ENCODE measurements at regions not wholly inside any gene's neighbourhood (a gene's known extent, or its start where the extent isn't known, plus 50 kb on each side); places are given as distances from the start of the nearest gene placed in this dataset.
A peak's percentile ranks its signal among the peaks of the same experiment; 100 is the strongest.
"Not testable (repeated sequence)": the region's sequence is repeated elsewhere in the genome, so short reads cannot be mapped to it uniquely, and the experiment has no call there.

DNA sequence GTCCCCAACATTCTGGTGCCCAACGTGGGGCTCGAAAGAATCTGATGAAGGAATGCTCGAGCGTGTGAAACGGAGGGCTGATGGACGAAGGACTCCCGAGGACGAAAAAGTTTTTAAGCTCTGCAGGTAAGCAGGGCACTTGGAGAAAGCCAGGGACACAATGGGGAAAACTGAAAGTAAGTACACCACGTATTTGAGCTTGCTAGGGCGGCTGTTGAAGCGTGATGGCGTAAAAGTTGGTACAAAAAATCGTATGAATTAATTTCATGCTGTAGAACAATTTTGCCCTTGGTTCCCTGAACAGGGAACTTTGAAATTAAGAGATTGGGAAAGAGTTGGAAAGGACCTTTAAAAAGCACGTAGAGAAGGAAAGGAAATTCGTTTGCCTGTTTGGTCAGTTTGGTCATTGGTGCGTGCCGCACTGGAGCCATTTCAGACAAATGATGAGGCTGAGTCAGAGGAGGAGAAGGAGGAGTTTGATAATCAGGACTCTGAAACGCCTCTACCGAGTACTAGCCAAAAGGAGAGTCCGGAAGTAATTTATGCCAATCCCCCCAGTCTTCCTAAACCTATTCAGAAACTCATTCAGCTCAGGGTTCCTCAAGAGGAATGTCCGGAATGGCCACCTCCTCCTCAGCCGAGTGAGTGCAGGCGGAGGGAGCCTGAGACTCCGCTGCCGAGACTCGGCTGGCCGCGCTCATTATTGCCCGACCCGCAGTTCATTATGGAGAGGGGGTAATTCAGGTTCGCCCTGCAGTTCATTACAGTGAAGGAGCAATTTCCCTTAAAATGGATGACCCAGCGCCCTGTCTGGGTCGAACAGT is 59.2 kb upstream of the PRSS16 start:
- no peak for DNase-seq (ENCODE audit: low read depth in 2 of 2)

DNA sequence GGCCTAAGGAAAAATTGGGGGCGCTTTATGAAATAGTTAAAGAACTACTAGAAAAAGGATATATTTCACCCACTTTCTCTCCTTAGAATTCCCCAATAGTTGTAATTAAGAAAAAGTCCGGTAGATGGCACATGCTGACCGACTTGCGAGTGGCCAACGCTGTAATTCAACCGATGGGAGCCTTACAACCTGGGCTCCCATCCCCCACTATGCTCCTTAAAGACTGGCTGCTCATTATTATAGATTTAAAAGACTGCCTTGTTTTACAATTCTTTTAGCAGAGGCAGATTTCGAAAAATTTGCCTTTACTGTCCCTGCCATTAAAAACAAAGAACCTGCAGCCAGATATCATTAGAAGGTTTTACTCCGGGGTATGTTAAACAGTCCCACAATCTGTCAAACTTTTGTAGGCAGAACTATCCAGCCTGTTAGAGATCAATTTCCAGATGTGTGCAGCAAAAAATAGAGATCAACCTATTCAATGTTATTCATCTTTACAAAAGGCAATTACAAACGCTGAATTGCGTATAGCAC is 58.5 kb upstream of the PRSS16 start:
- DNase-seq (ENCODE audit: low read depth in 2 of 2): peak in 1 of 2 experiments; percentile 54

DNA sequence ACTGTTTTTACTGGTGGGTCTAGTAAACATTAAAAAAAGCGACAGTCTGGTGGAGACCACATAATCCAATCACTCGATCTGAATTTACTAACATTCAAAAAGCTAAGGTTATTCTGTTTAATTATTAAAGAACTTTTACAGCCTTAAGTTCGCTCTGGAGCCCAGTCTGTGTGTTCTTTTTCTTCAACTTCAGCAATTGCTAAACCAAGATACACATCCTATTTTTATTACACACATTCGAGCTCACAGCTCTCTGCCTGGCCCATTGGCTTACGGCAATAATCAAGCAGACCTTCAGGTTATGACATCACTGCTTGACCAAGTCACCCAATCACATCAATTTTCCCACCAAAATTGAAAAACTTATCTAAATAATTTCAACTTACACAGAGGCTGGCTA is 57.4 kb upstream of the PRSS16 start:
- DNase-seq (ENCODE audit: low read depth in 2 of 2): no peak

- DNase-seq (ENCODE audit: low read depth in 2 of 2): not testable (repeated sequence)
Measured at GRCh38 chr6:27194453-27194852, 53.0 kb upstream of the PRSS16 start.

DNA sequence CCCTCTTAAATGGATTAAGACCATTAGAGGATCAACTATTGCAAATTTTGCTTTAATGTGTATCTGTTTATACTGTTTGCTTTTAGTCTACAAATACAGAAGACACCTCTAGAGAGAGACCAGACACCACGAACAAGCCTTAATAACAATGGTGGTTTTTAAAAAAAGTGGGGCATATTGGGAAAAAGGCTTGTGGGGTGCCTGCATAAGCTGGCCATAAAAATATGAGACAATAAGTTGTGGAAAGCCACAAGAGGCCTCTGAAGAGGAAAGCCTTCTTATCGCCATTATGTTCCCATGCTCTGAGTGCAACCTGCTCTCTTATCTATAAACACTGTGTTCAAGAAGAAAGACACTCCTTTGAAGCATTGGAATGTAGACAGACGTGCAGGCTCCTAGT is 52.0 kb upstream of the PRSS16 start:
- not testable (repeated sequence) for DNase-seq (ENCODE audit: low read depth in 2 of 2)

All from fibroblast of skin of left biceps (primary cell).